Astrocyte (in vitro differentiated cells and primary cell): ENCODE measurements at regions not wholly inside any gene's neighbourhood (a gene's known extent, or its start where the extent isn't known, plus 50 kb on each side); places are given as distances from the start of the nearest gene placed in this dataset.
"Not testable (repeated sequence)": the region's sequence is repeated elsewhere in the genome, so short reads cannot be mapped to it uniquely, and the experiment has no call there.

Experiments used
- DNase-seq: peaks from one replicate; pipeline ENCODE4 v3.0.0-alpha.2; 2010; ENCODE audit warnings: low read depth
- FAIRE-seq: peaks from 2 replicates; lab custom pipeline; 2011; peaks lifted over from hg19 to GRCh38; lab: Jason Lieb, UNC
- H2AFZ ChIP-seq: 2 replicates; pipeline ENCODE4 v1.6.0; 2012; ENCODE audit warnings: low read depth, low read length, inconsistent platforms
- H3K27ac ChIP-seq: 2 replicates; pipeline ENCODE4 v1.5.1; 2011; ENCODE audit warnings: low read depth, low read length, inconsistent platforms
- H3K27me3 ChIP-seq: 2 replicates; pipeline ENCODE4 v1.6.0; 2011; ENCODE audit warnings: low read length, inconsistent platforms; ENCODE audit not compliant: insufficient read depth
- H3K36me3 ChIP-seq: 2 replicates; pipeline ENCODE4 v1.5.1; 2011; ENCODE audit warnings: low read length, inconsistent platforms; ENCODE audit not compliant: insufficient read depth
- H3K4me1 ChIP-seq: 2 replicates; pipeline ENCODE4 v1.5.1; 2011; ENCODE audit warnings: low read length, inconsistent platforms; ENCODE audit not compliant: insufficient read depth
- H3K4me2 ChIP-seq: 2 replicates; pipeline ENCODE4 v1.6.0; 2012; ENCODE audit warnings: low read length, inconsistent platforms
- H3K4me3 ChIP-seq: 2 replicates; pipeline ENCODE4 v1.5.1; 2011; ENCODE audit warnings: low read depth, mild to moderate bottlenecking, low read length, inconsistent platforms; ENCODE audit not compliant: insufficient read depth
- H3K79me2 ChIP-seq: 2 replicates; pipeline ENCODE4 v1.6.0; 2012; ENCODE audit warnings: mild to moderate bottlenecking, low read length, inconsistent platforms; ENCODE audit not compliant: insufficient read depth
- H3K9ac ChIP-seq: 2 replicates; pipeline ENCODE4 v1.6.0; 2012; ENCODE audit warnings: mild to moderate bottlenecking, low read length, inconsistent platforms
- H3K9me3 ChIP-seq: 2 replicates; pipeline ENCODE4 v1.5.1; 2012; ENCODE audit warnings: low read depth, mild to moderate bottlenecking, low read length, inconsistent platforms; ENCODE audit not compliant: insufficient read depth
- H4K20me1 ChIP-seq: 2 replicates; pipeline ENCODE4 v1.6.0; 2012; ENCODE audit warnings: low read length, inconsistent platforms; ENCODE audit not compliant: insufficient read depth
- H3K27ac Mint-ChIP-seq: one replicate; pipeline ENCODE4 v1.8.0; 2021; ENCODE audit warnings: mild to moderate bottlenecking, mixed read lengths; ENCODE audit not compliant: unreplicated experiment
- H3K27me3 Mint-ChIP-seq: one replicate; pipeline ENCODE4 v1.8.0; 2021; ENCODE audit warnings: low read depth, mixed read lengths; ENCODE audit not compliant: unreplicated experiment
- H3K36me3 Mint-ChIP-seq: one replicate; pipeline ENCODE4 v1.8.0; 2021; ENCODE audit warnings: low read depth, mixed read lengths; ENCODE audit not compliant: unreplicated experiment
- H3K4me1 Mint-ChIP-seq: one replicate; pipeline ENCODE4 v1.8.0; 2021; ENCODE audit warnings: low read depth, mixed read lengths; ENCODE audit not compliant: unreplicated experiment
- H3K4me3 Mint-ChIP-seq: one replicate; pipeline ENCODE4 v1.8.0; 2021; ENCODE audit warnings: mild to moderate bottlenecking, moderate library complexity, mixed read lengths; ENCODE audit not compliant: unreplicated experiment
- H3K9me3 Mint-ChIP-seq: one replicate; pipeline ENCODE4 v1.8.0; 2021; ENCODE audit warnings: mild to moderate bottlenecking, mixed read lengths; ENCODE audit not compliant: unreplicated experiment
- CTCF ChIP-seq: IDR thresholded peaks from 2 replicates; pipeline ENCODE4 v1.5.1; 2011; ENCODE audit warnings: low read depth, mild to moderate bottlenecking, inconsistent platforms, low read length, moderate library complexity; ENCODE audit not compliant: insufficient read depth
- EZH2 ChIP-seq: IDR thresholded peaks from 2 replicates; pipeline ENCODE4 v1.6.1; 2012; ENCODE audit warnings: mild to moderate bottlenecking, low read length, inconsistent platforms; ENCODE audit not compliant: insufficient read depth

GRCh38 chr20:53666144-53666543, 72.5 kb upstream of the ZNF217 start:
- FAIRE-seq: no peak
- H3K27ac Mint-ChIP-seq: no peak overlapping the region
- H3K27me3 ChIP-seq: no peaks in the 10 kb centered on the region
- no peak overlapping the region for H3K9ac ChIP-seq
- no peaks in the 10 kb centered on the region for H3K9me3 Mint-ChIP-seq
- H3K4me1 Mint-ChIP-seq: no peaks in the 10 kb centered on the region
- no peaks in the 10 kb centered on the region for H4K20me1 ChIP-seq
- H3K36me3 Mint-ChIP-seq: no peaks in the 10 kb centered on the region
- no peaks in the 10 kb centered on the region for H3K79me2 ChIP-seq
- no peak overlapping the region for H3K27ac ChIP-seq
- no peak overlapping the region for H2AFZ ChIP-seq
- no peak overlapping the region for H3K4me3 ChIP-seq
- H3K4me2 ChIP-seq: no peak overlapping the region
- no peaks in the 10 kb centered on the region for H3K4me1 ChIP-seq
- H3K27me3 Mint-ChIP-seq: no peaks in the 10 kb centered on the region
- H3K36me3 ChIP-seq: no peaks in the 10 kb centered on the region
- DNase-seq: no peak
- TF ChIP-seq CTCF (no peak), EZH2 (no peak)
- no peak overlapping the region for H3K4me3 Mint-ChIP-seq
- no peaks in the 10 kb centered on the region for H3K9me3 ChIP-seq

DNA sequence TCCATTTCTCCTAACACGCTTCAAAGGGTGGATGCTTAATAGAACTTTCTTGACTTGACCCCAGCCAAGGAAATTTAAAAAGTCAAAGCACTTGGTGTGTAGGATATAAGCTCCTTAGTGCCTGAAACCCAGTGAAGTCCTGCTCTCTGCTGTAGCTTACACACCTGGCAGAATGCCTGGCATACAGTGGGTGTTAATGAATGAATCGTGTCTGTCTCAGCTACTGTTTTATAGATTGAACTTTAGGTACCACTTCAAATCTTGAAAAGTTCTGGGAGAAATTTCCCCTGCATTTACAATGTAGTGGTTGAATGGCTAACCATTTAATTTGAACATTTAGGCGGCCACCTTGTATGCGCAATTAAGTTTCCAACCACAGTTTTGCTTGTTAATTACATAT, 70.5 kb upstream of the ZNF217 start:
- FAIRE-seq (no peak), DNase-seq (no peak)
- no peak overlapping the region for H3K9ac ChIP-seq
- TF ChIP-seq EZH2 (no peak), CTCF (no peak)
- H3K79me2 ChIP-seq: no peaks in the 10 kb centered on the region
- H3K27ac ChIP-seq: no peak overlapping the region
- H3K4me2 ChIP-seq: no peak overlapping the region
- H2AFZ ChIP-seq: no peak overlapping the region
- H4K20me1 ChIP-seq: no peaks in the 10 kb centered on the region
- no peaks in the 10 kb centered on the region for H3K36me3 ChIP-seq
- no peaks in the 10 kb centered on the region for H3K27me3 ChIP-seq
- H3K4me1 Mint-ChIP-seq: no peaks in the 10 kb centered on the region
- H3K27me3 Mint-ChIP-seq: no peaks in the 10 kb centered on the region
- H3K9me3 Mint-ChIP-seq: no peaks in the 10 kb centered on the region
- H3K9me3 ChIP-seq: no peaks in the 10 kb centered on the region
- no peak overlapping the region for H3K27ac Mint-ChIP-seq
- H3K4me3 Mint-ChIP-seq: no peak overlapping the region
- no peaks in the 10 kb centered on the region for H3K4me1 ChIP-seq
- H3K36me3 Mint-ChIP-seq: no peaks in the 10 kb centered on the region
- no peak overlapping the region for H3K4me3 ChIP-seq

DNA sequence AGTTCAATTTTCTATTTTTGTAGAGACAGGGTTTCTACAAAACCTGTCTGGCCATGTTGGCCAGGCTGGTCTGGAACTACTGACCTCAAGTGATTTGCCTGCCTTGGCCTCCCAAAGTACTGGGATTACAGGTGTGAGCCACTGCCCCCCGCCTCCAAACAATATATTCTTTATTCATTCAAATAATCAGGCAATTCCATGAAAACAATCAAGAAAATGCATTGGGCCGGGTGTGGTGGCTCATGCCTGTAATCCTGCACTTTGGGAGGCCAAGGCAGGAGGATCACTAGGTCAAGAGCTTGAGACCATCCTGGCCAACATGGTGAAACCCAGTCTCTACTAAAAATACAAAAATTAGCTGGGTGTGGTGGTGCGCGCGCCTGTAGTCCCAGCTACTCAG, 69.9 kb upstream of the ZNF217 start:
- H3K36me3 Mint-ChIP-seq, H3K4me3 Mint-ChIP-seq, H3K36me3 ChIP-seq, H3K4me1 Mint-ChIP-seq, H4K20me1 ChIP-seq, H3K27me3 ChIP-seq, H2AFZ ChIP-seq, DNase-seq, H3K27me3 Mint-ChIP-seq, H3K9me3 Mint-ChIP-seq, H3K4me1 ChIP-seq, FAIRE-seq, H3K9ac ChIP-seq, H3K4me3 ChIP-seq, H3K27ac Mint-ChIP-seq, H3K4me2 ChIP-seq, H3K79me2 ChIP-seq, H3K27ac ChIP-seq, H3K9me3 ChIP-seq: not testable (repeated sequence)
